BJ (cell line): ENCODE measurements at regions not wholly inside any gene's neighbourhood (a gene's known extent, or its start where the extent isn't known, plus 50 kb on each side); places are given as distances from the start of the nearest gene placed in this dataset.

Experiments
- CTCF ChIA-PET: fragments of 350-600 bp; formaldehyde crosslinking; extraction: SDS; loops from one replicate; lab custom pipeline; 2021; ENCODE audit warnings: antibody characterized with exemption, inconsistent platforms; lab: Yijun Ruan, JAX
- POLR2A ChIA-PET: fragments of 300-600 bp; sonication (Branson Sonifier 250); formaldehyde crosslinking; extraction: SDS; loops from one replicate; lab custom pipeline; 2021; ENCODE audit warnings: antibody characterized with exemption; lab: Charles Lee
- DNase-seq: peaks from one replicate; pipeline ENCODE4 v3.0.0-alpha.2; 2011; ENCODE audit warnings: low read depth
- H3K27me3 ChIP-seq: 2 replicates; pipeline ENCODE4 v1.6.0; 2011; ENCODE audit warnings: low read length; ENCODE audit not compliant: control insufficient read depth, insufficient read depth
- H3K36me3 ChIP-seq: 2 replicates; pipeline ENCODE4 v1.5.1; 2011; ENCODE audit warnings: low read length; ENCODE audit not compliant: control insufficient read depth, insufficient read depth
- H3K4me3 ChIP-seq: 2 replicates; pipeline ENCODE4 v1.5.1; 2011; ENCODE audit warnings: low read depth, mild to moderate bottlenecking, control low read depth, low read length
- CTCF ChIP-seq: IDR thresholded peaks from 2 replicates; pipeline ENCODE4 v1.5.1; 2011; ENCODE audit warnings: low read depth, mild to moderate bottlenecking, control low read depth, inconsistent platforms, low read length, moderate library complexity; ENCODE audit not compliant: insufficient read depth

DNA sequence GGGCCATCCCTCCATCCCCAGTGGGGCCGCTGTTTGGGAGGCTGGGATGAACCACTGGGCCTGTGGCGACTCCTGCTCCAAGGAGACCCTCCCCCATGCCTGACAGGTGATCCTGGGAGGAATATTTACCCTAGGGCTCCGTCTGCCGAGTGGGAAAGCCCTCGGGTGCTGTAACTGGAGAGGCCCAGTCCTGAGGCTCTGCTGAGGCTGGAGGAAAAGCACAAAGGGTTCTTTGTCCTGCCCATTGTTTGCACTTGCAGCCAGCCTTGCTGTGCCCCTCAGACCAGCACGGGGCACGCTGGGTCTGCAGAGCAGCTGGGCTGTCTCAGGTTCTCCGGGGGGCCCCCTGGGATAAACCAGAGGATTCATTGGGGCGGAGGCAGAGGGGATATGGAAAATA is 321.1 kb downstream of the MN1 start:
- POLR2A ChIA-PET: no interaction called here
- Histone ChIP-seq H3K36me3 (no peaks in the 10 kb centered on the region), H3K4me3 (no peak overlapping the region), H3K27me3 (peaks cover 5% of the 10 kb centered on the region; the same call in 1 of the 2 replicates)
- no peak for DNase-seq
- CTCF ChIA-PET: no interaction called here
- no peak for TF ChIP-seq CTCF

DNA sequence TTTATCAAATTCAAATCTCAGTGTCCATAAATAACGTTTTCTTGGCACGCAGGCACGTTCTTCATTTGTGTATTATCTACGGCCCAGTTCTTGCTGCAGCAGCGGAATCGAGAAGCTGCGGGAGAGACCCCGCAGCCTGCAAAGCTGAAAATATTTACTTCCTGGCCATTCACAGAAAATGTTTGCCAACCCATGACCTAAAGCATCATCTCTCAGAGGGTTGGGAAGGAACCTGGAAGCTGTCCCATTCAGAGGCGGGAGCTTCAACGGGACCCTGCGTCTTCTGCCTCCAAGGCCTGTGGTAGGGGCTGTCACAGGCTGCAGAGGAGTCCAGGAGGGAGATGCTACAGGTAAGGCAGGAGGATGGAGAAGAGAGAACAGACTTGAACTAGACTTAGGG is 319.2 kb downstream of the MN1 start:
- H3K27me3 ChIP-seq: peaks cover 5% of the 10 kb centered on the region; the same call in 1 of the 2 replicates
- H3K4me3 ChIP-seq: no peak overlapping the region
- TF ChIP-seq CTCF: no peak
- ChIA-PET CTCF (no interaction called here), POLR2A (no interaction called here)
- DNase-seq: no peak
- H3K36me3 ChIP-seq: no peaks in the 10 kb centered on the region

DNA sequence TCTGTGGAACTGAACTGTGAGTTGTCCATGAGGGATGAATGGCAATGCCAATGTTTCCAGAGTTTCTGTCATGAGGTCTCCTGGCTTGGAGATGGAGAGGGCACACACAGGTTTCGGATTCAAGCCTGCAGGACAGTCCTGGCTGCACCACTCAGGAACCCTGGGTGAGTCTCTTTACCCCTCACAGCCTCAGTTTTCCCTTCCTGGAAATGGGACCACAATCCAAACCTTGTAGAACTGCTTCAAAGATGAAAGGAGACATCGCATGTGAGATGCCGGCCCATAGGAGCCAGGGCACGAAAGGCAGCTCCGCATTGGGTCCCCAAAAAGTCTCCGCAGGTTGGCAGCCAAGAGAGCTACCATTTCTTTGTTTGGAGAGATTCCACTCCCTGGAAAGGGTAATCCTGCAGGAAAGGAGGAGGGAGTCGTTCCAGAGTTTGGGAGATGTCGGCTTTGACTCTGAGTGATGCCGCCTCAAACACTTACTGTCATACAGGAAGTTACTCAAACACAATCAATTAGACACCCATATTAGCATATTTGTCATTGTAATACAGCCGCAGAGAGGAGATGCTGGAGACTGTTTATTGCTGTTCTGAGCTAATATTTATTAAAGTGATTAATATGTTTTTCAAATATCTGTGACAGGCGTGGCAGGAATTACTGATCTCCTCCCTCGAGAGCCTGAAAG is 318.3 kb downstream of the MN1 start:
- ChIA-PET POLR2A (no interaction called here), CTCF (interaction anchor here (0.7 kb wide), 1 partner anchor 674 kb away, joined by 3 read pairs; no protein-coding TSS in a partner anchor)
- peaks cover 5% of the 10 kb centered on the region; the same call in 1 of the 2 replicates for H3K27me3 ChIP-seq
- H3K4me3 ChIP-seq: no peak overlapping the region
- no peak for TF ChIP-seq CTCF
- H3K36me3 ChIP-seq: no peaks in the 10 kb centered on the region
- no peak for DNase-seq

DNA sequence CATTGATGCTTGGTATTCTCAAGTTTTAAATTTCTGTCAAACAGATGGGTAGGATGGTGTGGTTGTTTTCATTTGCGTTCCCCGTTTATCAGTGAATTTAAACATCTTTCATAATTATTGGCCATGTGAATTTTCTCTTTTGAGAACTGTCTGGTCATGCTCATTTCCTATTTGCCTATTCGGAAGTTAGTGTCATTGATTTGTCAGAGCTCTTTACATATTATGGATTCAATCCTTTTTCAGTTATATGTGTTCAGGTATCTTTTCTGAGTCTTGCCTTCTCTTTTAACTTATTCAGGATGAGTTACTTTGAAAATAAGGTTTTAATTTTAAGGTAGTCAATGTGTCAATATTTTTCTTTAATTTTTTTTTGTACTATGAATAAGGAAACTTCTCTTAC is 315.7 kb downstream of the MN1 start:
- no peak overlapping the region for H3K4me3 ChIP-seq
- ChIA-PET POLR2A (no interaction called here), CTCF (no interaction called here)
- H3K27me3 ChIP-seq: peaks cover 5% of the 10 kb centered on the region; the same call in 1 of the 2 replicates
- H3K36me3 ChIP-seq: no peaks in the 10 kb centered on the region
- TF ChIP-seq CTCF: no peak
- DNase-seq: no peak

- ChIA-PET CTCF (no interaction called here), POLR2A (no interaction called here)
- Histone ChIP-seq H3K36me3 (no peaks in the 10 kb centered on the region), H3K4me3 (no peak overlapping the region), H3K27me3 (peaks cover 3% of the 10 kb centered on the region; the same call in 1 of the 2 replicates)
- DNase-seq: no peak
- TF ChIP-seq CTCF: no peak
Observed at GRCh38 chr22:27487600-27488452, 313.7 kb downstream of the MN1 start.
